DND-41 (cell line): ENCODE measurements at regions not wholly inside any gene's neighbourhood (a gene's known extent, or its start where the extent isn't known, plus 50 kb on each side); places are given as distances from the start of the nearest gene placed in this dataset.

ENCODE experiments used
- ATAC-seq: fragments of 200-7000 bp; cut with Tn5 transposase; 3 replicates; pipeline ENCODE4 v1.9.1; 2021; ENCODE audit warnings: low read depth; ENCODE audit not compliant: insufficient read depth
- DNase-seq: peaks from one replicate; pipeline ENCODE4 v3.0.0-alpha.2; 2020
- H2AFZ ChIP-seq: 2 replicates; pipeline ENCODE4 v1.6.0; 2012; ENCODE audit warnings: low read depth, low read length
- H3K27ac ChIP-seq: 2 replicates; pipeline ENCODE4 v1.5.1; 2012; ENCODE audit warnings: low read length, inconsistent platforms
- H3K27me3 ChIP-seq: fragments of 200-600 bp; sonication (generic); 2 replicates; pipeline ENCODE4 v1.6.0; 2012; ENCODE audit warnings: low read length, mild to moderate bottlenecking, inconsistent platforms; ENCODE audit not compliant: insufficient read depth, poor library complexity
- H3K36me3 ChIP-seq: 2 replicates; pipeline ENCODE4 v1.5.1; 2012; ENCODE audit warnings: low read length, inconsistent platforms; ENCODE audit not compliant: insufficient read depth
- H3K4me1 ChIP-seq: 2 replicates; pipeline ENCODE4 v1.5.1; 2012; ENCODE audit warnings: mild to moderate bottlenecking, low read length; ENCODE audit not compliant: insufficient read depth
- H3K4me2 ChIP-seq: 2 replicates; pipeline ENCODE4 v1.6.0; 2012; ENCODE audit warnings: mild to moderate bottlenecking, moderate library complexity, low read length, inconsistent platforms; ENCODE audit not compliant: insufficient read depth
- H3K4me3 ChIP-seq, 2 experiments: fragments of 200-600 bp in 1 of 2; shearing (Covaris generic) in 1 of 2; 2 replicates each; pipeline ENCODE4 v1.5.1; 2012 to 2016; ENCODE audit warnings: inconsistent platforms in 2 of 2, low read length in 2 of 2, mild to moderate bottlenecking in 2 of 2, low read depth in 1 of 2, moderate library complexity in 1 of 2
- H3K79me2 ChIP-seq: 2 replicates; pipeline ENCODE4 v1.6.0; 2012; ENCODE audit warnings: low read length, inconsistent platforms; ENCODE audit not compliant: insufficient read depth
- H3K9ac ChIP-seq: 2 replicates; pipeline ENCODE4 v1.6.0; 2012; ENCODE audit warnings: low read depth, mild to moderate bottlenecking, inconsistent platforms, low read length, moderate library complexity
- H3K9me3 ChIP-seq: 2 replicates; pipeline ENCODE4 v1.5.1; 2012; ENCODE audit warnings: low read length, moderate library complexity, mild to moderate bottlenecking, inconsistent platforms; ENCODE audit not compliant: insufficient read depth, severe bottlenecking
- H4K20me1 ChIP-seq: 2 replicates; pipeline ENCODE4 v1.6.0; 2012; ENCODE audit warnings: low read length; ENCODE audit not compliant: insufficient read depth
- EZH2 ChIP-seq: IDR thresholded peaks from 3 replicates; pipeline ENCODE4 v1.6.1; 2012; ENCODE audit warnings: borderline replicate concordance, low read depth, mild to moderate bottlenecking, moderate library complexity, low read length, inconsistent platforms; ENCODE audit not compliant: severe bottlenecking
- TF ChIP-seq, protein P1 (sequence below): IDR thresholded peaks from 2 replicates; pipeline ENCODE4 v1.5.1; 2012; ENCODE audit warnings: borderline replicate concordance, low read length, moderate library complexity, mild to moderate bottlenecking; ENCODE audit not compliant: poor library complexity, severe bottlenecking; ENCODE audit errors: extremely low read depth

- Histone ChIP-seq H3K9ac (no peak overlapping the region), H2AFZ (no peak overlapping the region), H3K4me1 (no peaks in the 10 kb centered on the region), H3K27ac (no peak overlapping the region), H4K20me1 (no peaks in the 10 kb centered on the region), H3K9me3 (no peaks in the 10 kb centered on the region), H3K4me2 (no peak overlapping the region), H3K79me2 (no peaks in the 10 kb centered on the region), H3K27me3 (peaks cover 3% of the 10 kb centered on the region), H3K36me3 (no peaks in the 10 kb centered on the region), H3K4me3 (no peak overlapping the region)
- DNase-seq, result no peak
- no peak for ATAC-seq
- TF ChIP-seq, protein P1, sequence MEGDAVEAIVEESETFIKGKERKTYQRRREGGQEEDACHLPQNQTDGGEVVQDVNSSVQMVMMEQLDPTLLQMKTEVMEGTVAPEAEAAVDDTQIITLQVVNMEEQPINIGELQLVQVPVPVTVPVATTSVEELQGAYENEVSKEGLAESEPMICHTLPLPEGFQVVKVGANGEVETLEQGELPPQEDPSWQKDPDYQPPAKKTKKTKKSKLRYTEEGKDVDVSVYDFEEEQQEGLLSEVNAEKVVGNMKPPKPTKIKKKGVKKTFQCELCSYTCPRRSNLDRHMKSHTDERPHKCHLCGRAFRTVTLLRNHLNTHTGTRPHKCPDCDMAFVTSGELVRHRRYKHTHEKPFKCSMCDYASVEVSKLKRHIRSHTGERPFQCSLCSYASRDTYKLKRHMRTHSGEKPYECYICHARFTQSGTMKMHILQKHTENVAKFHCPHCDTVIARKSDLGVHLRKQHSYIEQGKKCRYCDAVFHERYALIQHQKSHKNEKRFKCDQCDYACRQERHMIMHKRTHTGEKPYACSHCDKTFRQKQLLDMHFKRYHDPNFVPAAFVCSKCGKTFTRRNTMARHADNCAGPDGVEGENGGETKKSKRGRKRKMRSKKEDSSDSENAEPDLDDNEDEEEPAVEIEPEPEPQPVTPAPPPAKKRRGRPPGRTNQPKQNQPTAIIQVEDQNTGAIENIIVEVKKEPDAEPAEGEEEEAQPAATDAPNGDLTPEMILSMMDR, result no peak
- TF ChIP-seq EZH2, result no peak
These were observed 292.4 kb upstream of the PWP1 start for GRCh38 chr12:107393043-107393717.

DNA sequence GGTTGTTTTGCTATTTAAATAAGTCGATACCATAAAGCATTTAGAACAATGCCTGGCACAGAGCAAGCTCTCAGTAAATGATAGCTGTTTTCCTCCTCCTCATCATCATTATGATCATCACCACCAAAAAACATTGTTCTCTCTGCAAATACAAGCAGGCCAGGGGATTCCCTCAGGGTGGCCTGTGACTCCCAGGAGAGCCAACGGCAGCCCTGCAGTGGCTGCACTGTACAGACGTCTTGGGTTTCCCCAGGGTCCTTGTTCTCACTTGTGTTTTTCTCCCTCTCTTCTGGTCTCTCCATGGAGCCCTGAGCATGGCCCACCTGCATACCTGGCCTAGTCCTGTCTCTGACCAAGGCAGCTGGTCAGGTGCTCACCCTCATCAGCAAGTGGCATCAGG is 290.9 kb upstream of the PWP1 start:
- no peaks in the 10 kb centered on the region for H3K9me3 ChIP-seq
- H2AFZ ChIP-seq, result no peak overlapping the region
- DNase-seq, result no peak
- H3K4me2 ChIP-seq, result no peak overlapping the region
- H3K36me3 ChIP-seq, result no peaks in the 10 kb centered on the region
- no peak for TF ChIP-seq EZH2
- TF ChIP-seq, protein P1, result no peak
- H3K27me3 ChIP-seq, result peaks cover 3% of the 10 kb centered on the region
- no peaks in the 10 kb centered on the region for H3K4me1 ChIP-seq
- no peaks in the 10 kb centered on the region for H4K20me1 ChIP-seq
- no peak overlapping the region for H3K27ac ChIP-seq
- H3K4me3 ChIP-seq, result no peak overlapping the region
- no peak overlapping the region for H3K9ac ChIP-seq
- ATAC-seq, result no peak
- no peaks in the 10 kb centered on the region for H3K79me2 ChIP-seq

DNA sequence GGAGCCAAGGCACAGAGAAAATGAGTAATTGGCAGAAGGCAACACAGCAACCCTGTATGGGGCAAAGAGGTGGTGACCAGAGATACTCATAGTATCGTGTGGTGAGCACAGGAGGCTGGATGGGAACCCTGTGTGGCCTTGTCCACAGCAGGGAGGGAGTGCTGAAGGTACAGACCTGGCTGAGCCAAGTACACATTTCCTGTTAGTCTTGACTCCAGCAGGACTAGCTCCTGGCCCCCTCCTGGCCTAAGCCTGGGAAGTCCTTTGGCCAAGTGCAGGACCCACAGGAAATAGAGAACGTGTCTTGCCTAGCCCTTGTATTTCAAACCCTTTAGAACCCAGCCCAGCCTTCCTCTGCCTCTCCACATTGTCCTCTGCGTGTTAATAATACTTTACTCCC is 289.8 kb upstream of the PWP1 start:
- DNase-seq (no peak), ATAC-seq (no peak)
- no peak overlapping the region for H3K4me2 ChIP-seq
- H3K4me1 ChIP-seq, result no peaks in the 10 kb centered on the region
- TF ChIP-seq EZH2, result no peak
- TF ChIP-seq, protein P1, result no peak
- H4K20me1 ChIP-seq, result no peaks in the 10 kb centered on the region
- H3K27me3 ChIP-seq, result peaks cover 3% of the 10 kb centered on the region
- no peaks in the 10 kb centered on the region for H3K79me2 ChIP-seq
- no peaks in the 10 kb centered on the region for H3K9me3 ChIP-seq
- no peaks in the 10 kb centered on the region for H3K36me3 ChIP-seq
- H2AFZ ChIP-seq, result no peak overlapping the region
- no peak overlapping the region for H3K27ac ChIP-seq
- H3K4me3 ChIP-seq, result no peak overlapping the region
- no peak overlapping the region for H3K9ac ChIP-seq

DNA sequence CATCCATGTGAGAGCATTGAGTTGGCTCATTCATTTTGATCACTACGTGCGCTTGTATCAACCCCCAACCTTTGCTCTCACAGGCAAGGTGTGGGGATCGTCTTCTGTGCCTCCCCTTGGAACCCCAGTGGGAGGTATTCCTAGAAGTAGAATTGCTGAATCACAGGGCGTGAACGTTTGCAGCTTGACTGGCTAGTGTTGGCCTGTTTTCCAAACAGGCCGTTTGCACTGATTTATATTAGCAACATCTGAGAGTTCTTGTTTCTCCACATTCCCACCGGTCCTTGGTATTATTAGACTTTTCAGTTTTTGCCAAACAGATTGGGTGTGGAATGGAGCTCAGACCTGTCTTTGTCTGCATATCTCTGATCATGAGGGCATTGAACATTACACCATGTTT is 288.6 kb upstream of the PWP1 start:
- ATAC-seq, result no peak
- Histone ChIP-seq H4K20me1 (no peaks in the 10 kb centered on the region), H2AFZ (no peak overlapping the region)

More for the DNA sequence above, 288.6 kb upstream of the PWP1 start:
- H3K36me3 ChIP-seq, result no peaks in the 10 kb centered on the region
- no peak overlapping the region for H3K4me2 ChIP-seq
- no peak overlapping the region for H3K4me3 ChIP-seq
- DNase-seq, result no peak
- no peaks in the 10 kb centered on the region for H3K4me1 ChIP-seq
- peaks cover 3% of the 10 kb centered on the region for H3K27me3 ChIP-seq
- TF ChIP-seq EZH2, result no peak
- TF ChIP-seq, protein P1, result no peak
- no peak overlapping the region for H3K27ac ChIP-seq
- H3K9me3 ChIP-seq, result no peaks in the 10 kb centered on the region
- no peaks in the 10 kb centered on the region for H3K79me2 ChIP-seq
- no peak overlapping the region for H3K9ac ChIP-seq
